ENCODE measurements at regions not wholly inside any gene's neighbourhood (a gene's known extent, or its start where the extent isn't known, plus 50 kb on each side); places are given as distances from the start of the nearest gene placed in this dataset.
"Not testable (repeated sequence)": the region's sequence is repeated elsewhere in the genome, so short reads cannot be mapped to it uniquely, and the experiment has no call there.

DNA sequence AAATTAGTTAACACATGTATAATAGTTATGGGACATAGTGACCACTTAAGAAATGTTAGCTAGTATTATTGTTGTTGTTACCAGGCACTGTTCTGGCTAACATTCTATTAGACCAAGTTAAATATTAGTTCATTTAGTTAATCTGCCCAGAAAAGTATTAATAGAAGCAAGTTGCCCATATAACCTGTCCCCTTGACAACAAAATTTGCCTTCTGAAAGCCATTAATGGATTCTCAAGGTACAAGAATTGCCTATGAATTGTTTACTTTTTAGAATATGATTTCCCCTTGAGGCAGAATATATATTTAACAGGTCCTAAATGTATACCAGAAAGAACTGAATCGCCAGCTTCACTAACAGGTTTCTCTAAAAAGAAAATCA is 167.3 kb upstream of the TMCC3 start:
- H3K36me3 ChIP-seq = no peaks in the 10 kb centered on the region
- H3K27ac ChIP-seq = no peak overlapping the region
- TF ChIP-seq POLR2A (IDR thresholded peaks at IDR 0.05) = no peak
- DNase-seq (no peak), ATAC-seq (no peak)
- intact Hi-C loops (cut with DNase I) = no loop called here
- no peak overlapping the region for H3K4me3 ChIP-seq
- 91% methylated on average over 1 of the region's 1 CpG for WGBS (ENCODE audit: insufficient coverage, low coverage, low lambda C conversion rate, missing lambda C conversion rate)
- peaks cover 0 to 12% (median 6%) of the 10 kb centered on the region in 4 donors for H3K9me3 ChIP-seq
- H3K4me1 ChIP-seq = no peaks in the 10 kb centered on the region
- H3K27me3 ChIP-seq = no peaks in the 10 kb centered on the region

DNA sequence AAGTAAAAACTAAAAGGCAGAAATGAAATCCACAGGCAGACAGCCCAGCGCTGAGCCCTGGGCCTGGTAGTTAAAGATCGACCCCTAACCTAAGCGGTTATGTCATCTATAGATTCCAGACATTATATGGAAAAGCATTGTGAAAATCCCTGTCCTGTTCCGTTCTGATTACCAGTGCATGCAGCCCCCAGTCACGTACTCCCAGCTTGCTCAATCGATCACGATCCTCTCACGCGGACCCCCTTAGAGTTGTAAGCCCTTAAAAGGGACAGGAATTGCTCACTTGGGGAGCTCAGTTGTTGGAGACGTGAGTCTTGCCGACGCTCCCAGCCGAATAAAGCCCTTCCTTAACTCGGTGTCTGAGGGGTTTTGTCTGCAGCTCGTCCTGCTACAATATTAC is 166.8 kb upstream of the TMCC3 start:
- intact Hi-C loops (cut with DNase I); H3K36me3 ChIP-seq; ATAC-seq; H3K27ac ChIP-seq; H3K4me1 ChIP-seq; DNase-seq; H3K27me3 ChIP-seq; H3K4me3 ChIP-seq: not testable (repeated sequence)
- WGBS (ENCODE audit: insufficient coverage, low coverage, low lambda C conversion rate, missing lambda C conversion rate) = 84% methylated on average over 6 of the region's 15 CpGs
- H3K9me3 ChIP-seq = peaks cover 0 to 13% (median 6%) of the 10 kb centered on the region in 4 donors

GRCh38 chr12:94816746-94817145 is 166.4 kb upstream of the TMCC3 start:
- ATAC-seq; H3K4me3 ChIP-seq; H3K27ac ChIP-seq; H3K4me1 ChIP-seq; H3K27me3 ChIP-seq; H3K36me3 ChIP-seq; DNase-seq; intact Hi-C loops (cut with DNase I): not testable (repeated sequence)
- H3K9me3 ChIP-seq = peaks cover 0 to 13% (median 6%) of the 10 kb centered on the region in 4 donors
- 75% methylated on average over 5 of the region's 5 CpGs for WGBS (ENCODE audit: insufficient coverage, low coverage, low lambda C conversion rate, missing lambda C conversion rate)

- ATAC-seq = no peak
- no peak overlapping the region for H3K4me3 ChIP-seq
- 25% methylated on average over 4 of the region's 7 CpGs for WGBS (ENCODE audit: insufficient coverage, low coverage, low lambda C conversion rate, missing lambda C conversion rate)
- TF ChIP-seq, protein P1, sequence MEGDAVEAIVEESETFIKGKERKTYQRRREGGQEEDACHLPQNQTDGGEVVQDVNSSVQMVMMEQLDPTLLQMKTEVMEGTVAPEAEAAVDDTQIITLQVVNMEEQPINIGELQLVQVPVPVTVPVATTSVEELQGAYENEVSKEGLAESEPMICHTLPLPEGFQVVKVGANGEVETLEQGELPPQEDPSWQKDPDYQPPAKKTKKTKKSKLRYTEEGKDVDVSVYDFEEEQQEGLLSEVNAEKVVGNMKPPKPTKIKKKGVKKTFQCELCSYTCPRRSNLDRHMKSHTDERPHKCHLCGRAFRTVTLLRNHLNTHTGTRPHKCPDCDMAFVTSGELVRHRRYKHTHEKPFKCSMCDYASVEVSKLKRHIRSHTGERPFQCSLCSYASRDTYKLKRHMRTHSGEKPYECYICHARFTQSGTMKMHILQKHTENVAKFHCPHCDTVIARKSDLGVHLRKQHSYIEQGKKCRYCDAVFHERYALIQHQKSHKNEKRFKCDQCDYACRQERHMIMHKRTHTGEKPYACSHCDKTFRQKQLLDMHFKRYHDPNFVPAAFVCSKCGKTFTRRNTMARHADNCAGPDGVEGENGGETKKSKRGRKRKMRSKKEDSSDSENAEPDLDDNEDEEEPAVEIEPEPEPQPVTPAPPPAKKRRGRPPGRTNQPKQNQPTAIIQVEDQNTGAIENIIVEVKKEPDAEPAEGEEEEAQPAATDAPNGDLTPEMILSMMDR (IDR thresholded peaks at IDR 0.05) = no peak
- TF ChIP-seq POLR2A (IDR thresholded peaks at IDR 0.05) = no peak
- no peaks in the 10 kb centered on the region for H3K4me1 ChIP-seq
- H3K27me3 ChIP-seq = no peaks in the 10 kb centered on the region
- no peaks in the 10 kb centered on the region for H3K36me3 ChIP-seq
- intact Hi-C loops (cut with DNase I) = no loop called here
- peaks cover 0 to 13% (median 6%) of the 10 kb centered on the region in 4 donors for H3K9me3 ChIP-seq
- H3K27ac ChIP-seq = no peak overlapping the region
- no peak for DNase-seq
These were observed 165.6 kb upstream of the TMCC3 start for GRCh38 chr12:94815958-94816357.

GRCh38 chr12:94815450-94815849 is 165.1 kb upstream of the TMCC3 start:
- Histone ChIP-seq H3K4me1 (no peaks in the 10 kb centered on the region), H3K27ac (no peak overlapping the region), H3K27me3 (no peaks in the 10 kb centered on the region), H3K4me3 (no peak overlapping the region), H3K36me3 (no peaks in the 10 kb centered on the region), H3K9me3 (peaks cover 0 to 13% (median 6%) of the 10 kb centered on the region in 4 donors)
- no peak for DNase-seq
- intact Hi-C loops (cut with DNase I) = no loop called here
- ATAC-seq = peak in 1 of 4 donors; percentile 57
- TF ChIP-seq POLR2A (IDR thresholded peaks at IDR 0.05) = no peak
- TF ChIP-seq, protein P1 (IDR thresholded peaks at IDR 0.05) = no peak
- WGBS (ENCODE audit: insufficient coverage, low coverage, low lambda C conversion rate, missing lambda C conversion rate) = 26% methylated on average over 2 of the region's 2 CpGs

- DNase-seq = no peak
- H3K36me3 ChIP-seq = no peaks in the 10 kb centered on the region
- H3K27ac ChIP-seq = no peak overlapping the region
- H3K9me3 ChIP-seq = peaks cover 0 to 13% (median 6%) of the 10 kb centered on the region in 4 donors
- no peaks in the 10 kb centered on the region for H3K4me1 ChIP-seq
- no peak overlapping the region for H3K4me3 ChIP-seq
- intact Hi-C loops (cut with DNase I) = no loop called here
- ATAC-seq = no peak
- TF ChIP-seq, protein P1 (IDR thresholded peaks at IDR 0.05) = no peak
- no peak for TF ChIP-seq POLR2A (IDR thresholded peaks at IDR 0.05)
- 37% methylated on average over 2 of the region's 2 CpGs for WGBS (ENCODE audit: insufficient coverage, low coverage, low lambda C conversion rate, missing lambda C conversion rate)
- no peaks in the 10 kb centered on the region for H3K27me3 ChIP-seq
These were observed 163.0 kb upstream of the TMCC3 start for GRCh38 chr12:94813314-94813713.
